Spinal cord (tissue), 9 donors: ENCODE measurements at regions not wholly inside any gene's neighbourhood (a gene's known extent, or its start where the extent isn't known, plus 50 kb on each side); places are given as distances from the start of the nearest gene placed in this dataset.

Experiments used
- DNase-seq, 6 donors: peaks; one replicate each; pipeline versions ENCODE4 v3.0.0 to v3.0.0-alpha.2; 2013 to 2015; ENCODE audit warnings: low spot score in 6 of 6, low read depth in 4 of 6
- H3K27ac ChIP-seq: one replicate; pipeline ENCODE4 v1.5.1; 2013; ENCODE audit warnings: low read depth, low read length, control low read depth
- H3K27me3 ChIP-seq: one replicate; pipeline ENCODE4 v1.6.1; 2013; ENCODE audit warnings: low read length; ENCODE audit not compliant: control insufficient read depth, insufficient read depth
- H3K36me3 ChIP-seq: one replicate; pipeline ENCODE4 v1.6.1; 2013; ENCODE audit warnings: low read length; ENCODE audit not compliant: control insufficient read depth, insufficient read depth
- H3K4me1 ChIP-seq: one replicate; pipeline ENCODE4 v1.6.1; 2013; ENCODE audit warnings: low read length; ENCODE audit not compliant: control insufficient read depth, insufficient read depth
- H3K4me3 ChIP-seq: one replicate; pipeline ENCODE4 v1.5.1; 2013; ENCODE audit warnings: low read depth, low read length, control low read depth
- H3K9me3 ChIP-seq: one replicate; pipeline ENCODE4 v1.6.1; 2013; ENCODE audit warnings: low read length; ENCODE audit not compliant: control insufficient read depth, insufficient read depth
- WGBS: methylation state at CpG from one replicate; pipeline ENCODE4 v1.1.5; 2013; ENCODE audit warnings: missing lambda C conversion rate; ENCODE audit not compliant: insufficient coverage; 5-methylcytosine and 5-hydroxymethylcytosine counted together
- donor health status: healthy.

DNA sequence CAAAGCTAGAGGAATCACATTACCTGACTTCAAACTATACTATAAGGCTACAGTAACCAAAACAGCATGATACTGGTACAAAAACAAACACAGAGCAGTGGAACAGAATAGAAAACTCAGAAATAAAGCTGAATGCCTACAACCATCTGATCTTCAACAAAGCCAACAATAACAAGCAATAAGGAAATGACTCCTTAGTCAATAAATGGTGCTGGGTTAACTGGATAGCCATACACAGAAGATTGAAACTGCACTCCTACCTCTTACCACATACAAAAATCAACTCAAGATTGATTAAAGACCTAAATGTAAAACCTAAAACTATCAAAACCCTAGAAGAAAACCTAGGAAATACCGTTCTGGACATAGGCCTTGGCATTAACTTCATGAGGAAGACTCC lies 182.6 kb upstream of the CNOT2 start:
- no CpG with 5 or more reads among the region's 1 CpG for WGBS

GRCh38 chr12:70068743-70069142 lies 174.5 kb upstream of the CNOT2 start:
- Histone ChIP-seq H3K4me1 (no peaks in the 10 kb centered on the region), H3K27me3 (no peaks in the 10 kb centered on the region), H3K4me3 (no peak overlapping the region), H3K9me3 (no peaks in the 10 kb centered on the region), H3K36me3 (no peaks in the 10 kb centered on the region), H3K27ac (no peak overlapping the region)
- no peak for DNase-seq
- 69% methylated on average over 2 of the region's 2 CpGs for WGBS

More for the DNA sequence above, 182.6 kb upstream of the CNOT2 start:
- H3K27ac ChIP-seq: no peak overlapping the region
- H3K27me3 ChIP-seq: no peaks in the 10 kb centered on the region
- H3K4me3 ChIP-seq: no peak overlapping the region
- no peaks in the 10 kb centered on the region for H3K36me3 ChIP-seq
- H3K9me3 ChIP-seq: no peaks in the 10 kb centered on the region
- no peak for DNase-seq
- no peaks in the 10 kb centered on the region for H3K4me1 ChIP-seq

- Histone ChIP-seq H3K36me3 (no peaks in the 10 kb centered on the region), H3K27ac (no peak overlapping the region), H3K27me3 (no peaks in the 10 kb centered on the region), H3K4me1 (no peaks in the 10 kb centered on the region), H3K4me3 (no peak overlapping the region), H3K9me3 (no peaks in the 10 kb centered on the region)
- 85% methylated on average over 3 of the region's 5 CpGs for WGBS
- DNase-seq: no peak
Observed at GRCh38 chr12:70069221-70070105, 173.8 kb upstream of the CNOT2 start.

DNA sequence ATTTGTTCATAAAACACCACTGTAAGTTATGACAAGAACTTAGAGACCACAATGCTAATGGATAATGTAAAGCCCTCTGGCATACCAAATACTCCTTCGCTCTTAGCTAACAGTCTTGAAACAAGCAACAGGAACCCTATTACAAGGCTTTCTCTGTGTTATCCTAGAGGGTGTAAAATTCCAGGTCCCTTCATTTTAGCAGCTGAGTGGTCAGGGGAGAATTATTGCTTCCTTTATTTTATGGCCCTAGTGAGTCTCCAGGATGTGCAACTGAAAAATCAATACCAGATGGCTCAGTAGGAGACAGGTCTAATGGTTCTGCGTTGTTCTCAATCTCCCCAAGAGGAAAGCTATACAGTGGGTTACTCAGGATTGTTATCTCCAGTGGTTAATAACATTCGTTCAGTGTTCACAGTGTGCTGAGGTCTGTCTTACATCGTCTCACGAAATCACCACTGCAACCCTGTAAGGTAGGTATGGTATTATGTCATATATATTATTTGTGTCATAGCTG lies 172.7 kb upstream of the CNOT2 start:
- H3K9me3 ChIP-seq: no peaks in the 10 kb centered on the region
- no peak overlapping the region for H3K27ac ChIP-seq
- DNase-seq: peak in 3 of 6 donors; percentile 5 to 54 (median 7)
- no peaks in the 10 kb centered on the region for H3K4me1 ChIP-seq
- no peaks in the 10 kb centered on the region for H3K36me3 ChIP-seq
- no peaks in the 10 kb centered on the region for H3K27me3 ChIP-seq
- H3K4me3 ChIP-seq: no peak overlapping the region
- no CpG with 5 or more reads among the region's 5 CpGs for WGBS

DNA sequence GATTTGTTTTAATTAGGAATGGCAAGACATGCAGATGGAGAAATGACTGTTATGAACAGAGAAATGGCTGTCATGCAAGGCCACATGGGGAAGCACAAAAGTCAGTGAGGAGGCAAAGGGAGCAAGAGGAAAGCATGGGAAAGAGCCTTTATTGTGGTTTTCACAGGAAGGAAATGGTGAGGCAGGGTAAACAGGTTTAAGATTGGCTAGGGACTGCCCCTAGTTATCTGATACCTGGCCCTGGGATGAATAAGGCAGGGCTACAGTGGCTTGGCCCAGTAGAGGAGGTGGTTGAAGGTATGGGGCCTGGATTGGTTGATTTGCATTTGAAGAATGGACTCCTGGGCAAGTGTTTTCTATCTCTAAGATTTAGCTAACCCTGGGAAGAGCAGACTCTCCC lies 168.7 kb upstream of the CNOT2 start:
- Histone ChIP-seq H3K27me3 (no peaks in the 10 kb centered on the region), H3K4me1 (no peaks in the 10 kb centered on the region), H3K27ac (no peak overlapping the region), H3K36me3 (no peaks in the 10 kb centered on the region), H3K4me3 (no peak overlapping the region), H3K9me3 (no peaks in the 10 kb centered on the region)
- DNase-seq: no peak

- H3K4me3 ChIP-seq: no peak overlapping the region
- no peaks in the 10 kb centered on the region for H3K36me3 ChIP-seq
- no peak overlapping the region for H3K27ac ChIP-seq
- H3K27me3 ChIP-seq: no peaks in the 10 kb centered on the region
- 83% methylated on average over 2 of the region's 2 CpGs for WGBS
- H3K9me3 ChIP-seq: no peaks in the 10 kb centered on the region
- DNase-seq: no peak
- H3K4me1 ChIP-seq: no peaks in the 10 kb centered on the region
Observed at GRCh38 chr12:70077441-70077840, 165.8 kb upstream of the CNOT2 start.

DNA sequence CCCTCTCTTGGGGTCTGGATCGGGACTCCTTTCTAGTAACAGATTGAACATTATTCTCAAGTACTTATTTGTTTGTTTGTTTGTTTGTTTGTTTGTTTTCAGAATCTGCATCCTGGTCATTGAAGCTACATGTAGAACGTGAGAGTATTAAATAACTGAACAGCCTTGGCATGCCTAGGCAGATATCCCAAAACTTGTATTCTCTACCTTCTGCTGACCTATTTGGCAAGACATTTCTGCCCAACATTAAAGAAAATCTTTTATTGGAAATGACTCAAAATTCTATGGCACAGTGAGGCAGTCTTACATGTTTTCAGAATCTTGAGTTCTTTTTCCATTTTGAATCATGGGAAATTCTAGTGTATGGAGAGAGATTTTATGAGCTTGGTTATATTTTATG lies 165.1 kb upstream of the CNOT2 start:
- Histone ChIP-seq H3K4me1 (no peaks in the 10 kb centered on the region), H3K9me3 (no peaks in the 10 kb centered on the region), H3K4me3 (no peak overlapping the region), H3K27me3 (no peaks in the 10 kb centered on the region), H3K27ac (no peak overlapping the region), H3K36me3 (no peaks in the 10 kb centered on the region)
- no peak for DNase-seq
- 80% methylated on average over 1 of the region's 2 CpGs for WGBS

GRCh38 chr12:70080566-70080965 lies 162.7 kb upstream of the CNOT2 start:
- H3K4me1 ChIP-seq: no peaks in the 10 kb centered on the region
- DNase-seq: no peak
- no peak overlapping the region for H3K27ac ChIP-seq
- H3K36me3 ChIP-seq: no peaks in the 10 kb centered on the region
- no peaks in the 10 kb centered on the region for H3K9me3 ChIP-seq
- WGBS: no CpG with 5 or more reads among the region's 2 CpGs
- H3K27me3 ChIP-seq: no peaks in the 10 kb centered on the region
- H3K4me3 ChIP-seq: no peak overlapping the region

GRCh38 chr12:70082997-70083676 lies 160.1 kb upstream of the CNOT2 start:
- no peaks in the 10 kb centered on the region for H3K27me3 ChIP-seq
- 67% methylated on average over 1 of the region's 3 CpGs for WGBS
- H3K27ac ChIP-seq: no peak overlapping the region
- DNase-seq: no peak
- H3K4me1 ChIP-seq: no peaks in the 10 kb centered on the region
- H3K36me3 ChIP-seq: no peaks in the 10 kb centered on the region
- H3K4me3 ChIP-seq: no peak overlapping the region
- H3K9me3 ChIP-seq: no peaks in the 10 kb centered on the region

DNA sequence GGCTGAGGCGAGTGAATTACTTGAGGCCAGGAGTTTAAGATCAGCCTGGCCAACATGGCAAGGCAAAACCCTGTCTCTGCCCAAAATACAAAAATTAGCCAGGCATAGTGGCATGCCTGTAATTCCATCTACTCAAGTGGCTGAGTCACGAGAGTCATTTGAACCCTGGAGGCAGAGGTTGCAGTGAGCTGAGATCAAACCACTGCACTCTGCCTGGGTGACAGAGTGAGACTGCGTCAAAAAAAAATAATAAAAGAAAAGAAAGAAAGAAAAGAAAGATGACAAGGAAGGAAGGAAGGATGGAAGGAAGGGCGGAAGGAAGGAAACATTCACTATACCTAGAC lies 159.6 kb upstream of the CNOT2 start:
- no peaks in the 10 kb centered on the region for H3K27me3 ChIP-seq
- H3K36me3 ChIP-seq: no peaks in the 10 kb centered on the region
- DNase-seq: no peak
- no peak overlapping the region for H3K27ac ChIP-seq
- no peaks in the 10 kb centered on the region for H3K4me1 ChIP-seq
- no peaks in the 10 kb centered on the region for H3K9me3 ChIP-seq
- H3K4me3 ChIP-seq: no peak overlapping the region
- WGBS: 92% methylated on average over 2 of the region's 4 CpGs
